ENCODE measurements at regions not wholly inside any gene's neighbourhood (a gene's known extent, or its start where the extent isn't known, plus 50 kb on each side); places are given as distances from the start of the nearest gene placed in this dataset.

DNA sequence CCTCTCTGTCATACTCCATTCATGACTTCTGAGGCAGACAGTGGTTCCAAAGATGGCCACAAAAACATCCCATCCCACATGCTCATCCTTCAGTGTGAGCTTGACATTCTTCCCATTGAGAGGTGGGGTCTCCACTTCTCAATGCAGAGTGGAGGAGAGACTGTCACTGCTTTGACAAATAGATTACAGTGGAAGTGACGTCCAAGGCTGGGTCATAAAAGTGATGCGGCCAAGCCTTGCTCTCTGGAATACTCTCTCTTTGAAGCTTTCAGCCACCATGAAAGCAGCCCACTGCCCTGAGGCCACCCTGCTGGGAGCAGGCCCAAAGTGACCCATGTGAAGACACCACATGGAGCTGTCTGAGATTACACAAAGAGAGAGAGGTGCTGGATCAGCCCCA is 59.0 kb upstream of the DNAH5 start:
- TF ChIP-seq POLR2AphosphoS5 (IDR thresholded peaks at IDR 0.05), result no peak
- TF ChIP-seq, protein P1, sequence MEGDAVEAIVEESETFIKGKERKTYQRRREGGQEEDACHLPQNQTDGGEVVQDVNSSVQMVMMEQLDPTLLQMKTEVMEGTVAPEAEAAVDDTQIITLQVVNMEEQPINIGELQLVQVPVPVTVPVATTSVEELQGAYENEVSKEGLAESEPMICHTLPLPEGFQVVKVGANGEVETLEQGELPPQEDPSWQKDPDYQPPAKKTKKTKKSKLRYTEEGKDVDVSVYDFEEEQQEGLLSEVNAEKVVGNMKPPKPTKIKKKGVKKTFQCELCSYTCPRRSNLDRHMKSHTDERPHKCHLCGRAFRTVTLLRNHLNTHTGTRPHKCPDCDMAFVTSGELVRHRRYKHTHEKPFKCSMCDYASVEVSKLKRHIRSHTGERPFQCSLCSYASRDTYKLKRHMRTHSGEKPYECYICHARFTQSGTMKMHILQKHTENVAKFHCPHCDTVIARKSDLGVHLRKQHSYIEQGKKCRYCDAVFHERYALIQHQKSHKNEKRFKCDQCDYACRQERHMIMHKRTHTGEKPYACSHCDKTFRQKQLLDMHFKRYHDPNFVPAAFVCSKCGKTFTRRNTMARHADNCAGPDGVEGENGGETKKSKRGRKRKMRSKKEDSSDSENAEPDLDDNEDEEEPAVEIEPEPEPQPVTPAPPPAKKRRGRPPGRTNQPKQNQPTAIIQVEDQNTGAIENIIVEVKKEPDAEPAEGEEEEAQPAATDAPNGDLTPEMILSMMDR (IDR thresholded peaks at IDR 0.05), result no peak
- TF ChIP-seq POLR2A (IDR thresholded peaks at IDR 0.05), result no peak
